Thyroid gland (tissue), 4 donors: ENCODE measurements at regions not wholly inside any gene's neighbourhood (a gene's known extent, or its start where the extent isn't known, plus 50 kb on each side); places are given as distances from the start of the nearest gene placed in this dataset.

Source experiments
- DNase-seq, 2 donors: peaks; one replicate each; pipeline ENCODE4 v3.0.0-alpha.2; 2019
- H3K27ac ChIP-seq, 3 donors: fragments of 200-600 bp; sonication (generic); 1 replicate in 2 of 3; 2 replicates in 1 of 3; pipeline ENCODE4 v1.5.1; 2016 to 2019; ENCODE audit warnings: mild to moderate bottlenecking in 1 of 3, moderate library complexity in 1 of 3
- H3K27me3 ChIP-seq: fragments of 200-600 bp; sonication (generic); one replicate; pipeline ENCODE4 v1.5.1; 2019
- H3K36me3 ChIP-seq, 2 donors: fragments of 200-600 bp; sonication (generic); one replicate each; pipeline ENCODE4 v1.5.1; 2016 to 2019
- H3K4me1 ChIP-seq, 2 donors: fragments of 200-600 bp; sonication (generic); one replicate each; pipeline ENCODE4 v1.5.1; 2017 to 2019
- H3K4me3 ChIP-seq, 3 donors: fragments of 200-600 bp; sonication (generic); replicated peaks in 1 of 3; 1 replicate in 2 of 3; 2 replicates in 1 of 3; pipeline ENCODE4 v1.5.1; 2016; ENCODE audit warnings: mild to moderate bottlenecking in 1 of 3
- H3K9me3 ChIP-seq: fragments of 200-600 bp; sonication (generic); one replicate; pipeline ENCODE4 v1.5.1; 2017
- POLR2A ChIP-seq, 2 donors: fragments of 450-650 bp; IDR thresholded peaks; one replicate each; pipeline ENCODE4 v1.6.1; 2017; ENCODE audit warnings: antibody characterized with exemption in 2 of 2, mild to moderate bottlenecking in 2 of 2, moderate library complexity in 1 of 2
- WGBS, 2 donors: methylation state at CpG; one replicate each; pipeline ENCODE4 v1.1.5; 2017; 5-methylcytosine and 5-hydroxymethylcytosine counted together
- intact Hi-C: fragments of 100-400 bp; cut with DNase I; formaldehyde crosslinking; loops from one replicate; pipeline ENCODE4 v1.15.1; 2023
- TF ChIP-seq, protein P1 (sequence below), 6 experiments: fragments of 200-600 bp in 3 of 6; fragments of 450-650 bp in 3 of 6; sonication (generic) in 3 of 6; IDR thresholded peaks; one replicate each; pipeline ENCODE4 v1.5.1; 2016 to 2019; ENCODE audit warnings: antibody characterized with exemption in 6 of 6, mild to moderate bottlenecking in 2 of 6, inconsistent platforms in 1 of 6, moderate library complexity in 1 of 6

- intact Hi-C loops, result no loop called here
- no peaks in the 10 kb centered on the region for H3K4me1 ChIP-seq
- no peaks in the 10 kb centered on the region for H3K36me3 ChIP-seq
- no peak overlapping the region for H3K4me3 ChIP-seq
- H3K27ac ChIP-seq, result no peak overlapping the region
- 96 to 97% methylated on average over 21 to 23 of the region's 27 CpGs for WGBS, 2 donors
- no peaks in the 10 kb centered on the region for H3K9me3 ChIP-seq
- no peak for DNase-seq
- H3K27me3 ChIP-seq, result no peaks in the 10 kb centered on the region
- TF ChIP-seq, protein P1, sequence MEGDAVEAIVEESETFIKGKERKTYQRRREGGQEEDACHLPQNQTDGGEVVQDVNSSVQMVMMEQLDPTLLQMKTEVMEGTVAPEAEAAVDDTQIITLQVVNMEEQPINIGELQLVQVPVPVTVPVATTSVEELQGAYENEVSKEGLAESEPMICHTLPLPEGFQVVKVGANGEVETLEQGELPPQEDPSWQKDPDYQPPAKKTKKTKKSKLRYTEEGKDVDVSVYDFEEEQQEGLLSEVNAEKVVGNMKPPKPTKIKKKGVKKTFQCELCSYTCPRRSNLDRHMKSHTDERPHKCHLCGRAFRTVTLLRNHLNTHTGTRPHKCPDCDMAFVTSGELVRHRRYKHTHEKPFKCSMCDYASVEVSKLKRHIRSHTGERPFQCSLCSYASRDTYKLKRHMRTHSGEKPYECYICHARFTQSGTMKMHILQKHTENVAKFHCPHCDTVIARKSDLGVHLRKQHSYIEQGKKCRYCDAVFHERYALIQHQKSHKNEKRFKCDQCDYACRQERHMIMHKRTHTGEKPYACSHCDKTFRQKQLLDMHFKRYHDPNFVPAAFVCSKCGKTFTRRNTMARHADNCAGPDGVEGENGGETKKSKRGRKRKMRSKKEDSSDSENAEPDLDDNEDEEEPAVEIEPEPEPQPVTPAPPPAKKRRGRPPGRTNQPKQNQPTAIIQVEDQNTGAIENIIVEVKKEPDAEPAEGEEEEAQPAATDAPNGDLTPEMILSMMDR (IDR thresholded peaks at IDR 0.05), result no peak
- no peak for TF ChIP-seq POLR2A (IDR thresholded peaks at IDR 0.05)
Measured at GRCh38 chr2:153222231-153223165, 256.1 kb downstream of the RPRM start.

- 90 to 94% methylated on average over 7 to 10 of the region's 11 CpGs for WGBS, 2 donors
- intact Hi-C loops, result no loop called here
Measured at GRCh38 chr2:153221506-153221905, 257.1 kb downstream of the RPRM start.

GRCh38 chr2:153221087-153221486 lies 257.5 kb downstream of the RPRM start:
- Histone ChIP-seq H3K4me3 (no peak overlapping the region), H3K9me3 (no peaks in the 10 kb centered on the region), H3K27me3 (no peaks in the 10 kb centered on the region), H3K4me1 (no peaks in the 10 kb centered on the region), H3K36me3 (no peaks in the 10 kb centered on the region), H3K27ac (no peak overlapping the region)
- whole genome bisulfite sequencing, 2 donors, result 89 to 92% methylated on average over 9 of the region's 9 CpGs
- intact Hi-C loops, result no loop called here
- TF ChIP-seq POLR2A (IDR thresholded peaks at IDR 0.05), result no peak
- TF ChIP-seq, protein P1 (IDR thresholded peaks at IDR 0.05), result no peak
- DNase-seq, result no peak

More at GRCh38 chr2:153221506-153221905, 257.1 kb downstream of the RPRM start:
- Histone ChIP-seq H3K27me3 (no peaks in the 10 kb centered on the region), H3K4me1 (no peaks in the 10 kb centered on the region), H3K27ac (no peak overlapping the region), H3K36me3 (no peaks in the 10 kb centered on the region), H3K9me3 (no peaks in the 10 kb centered on the region), H3K4me3 (no peak overlapping the region)
- no peak for DNase-seq
- no peak for TF ChIP-seq POLR2A (IDR thresholded peaks at IDR 0.05)
- TF ChIP-seq, protein P1 (IDR thresholded peaks at IDR 0.05), result no peak

DNA sequence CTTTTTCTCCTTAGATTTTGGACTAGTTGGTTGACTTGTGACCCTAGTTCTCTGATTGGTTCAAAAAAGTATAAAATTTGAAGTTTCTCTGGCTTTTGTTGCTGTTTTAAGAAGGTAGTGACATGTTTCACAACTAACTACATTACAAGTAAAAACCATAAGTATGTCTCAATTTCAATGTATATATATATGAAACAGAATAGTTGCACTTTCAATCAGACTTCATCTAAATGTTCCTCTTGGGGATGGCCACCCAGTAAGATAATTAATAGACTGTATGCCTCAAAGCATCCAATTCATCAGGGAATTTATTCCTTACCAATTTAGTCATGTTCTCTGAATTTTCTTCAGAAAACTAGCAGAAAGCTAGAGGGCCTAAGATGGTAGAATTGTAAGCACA lies 259.7 kb downstream of the RPRM start:
- Histone ChIP-seq H3K4me1 (no peaks in the 10 kb centered on the region), H3K9me3 (no peaks in the 10 kb centered on the region), H3K36me3 (no peaks in the 10 kb centered on the region), H3K27me3 (no peaks in the 10 kb centered on the region), H3K27ac (no peak overlapping the region), H3K4me3 (no peak overlapping the region)
- intact Hi-C loops, result no loop called here
- DNase-seq, result no peak
- TF ChIP-seq POLR2A (IDR thresholded peaks at IDR 0.05), result no peak
- TF ChIP-seq, protein P1 (IDR thresholded peaks at IDR 0.05), result no peak

- Histone ChIP-seq H3K4me3 (no peak overlapping the region), H3K4me1 (no peaks in the 10 kb centered on the region), H3K36me3 (no peaks in the 10 kb centered on the region), H3K9me3 (no peaks in the 10 kb centered on the region), H3K27me3 (no peaks in the 10 kb centered on the region), H3K27ac (no peak overlapping the region)
- intact Hi-C loops, result no loop called here
- no peak for DNase-seq
- 71 to 84% methylated on average over 1 of the region's 1 CpG for WGBS, 2 donors
- TF ChIP-seq, protein P1 (IDR thresholded peaks at IDR 0.05), result no peak
- TF ChIP-seq POLR2A (IDR thresholded peaks at IDR 0.05), result no peak
Measured at GRCh38 chr2:153214337-153214736, 264.2 kb downstream of the RPRM start.
